ENCODE measurements at regions not wholly inside any gene's neighbourhood (a gene's known extent, or its start where the extent isn't known, plus 50 kb on each side); places are given as distances from the start of the nearest gene placed in this dataset.

GRCh38 chr3:1019157-1019556 is 73.7 kb upstream of the CNTN6 start:
- no peak for TF ChIP-seq CTCF (IDR thresholded peaks at IDR 0.05; ENCODE audit: insufficient read depth, low read length, poor library complexity, severe bottlenecking)
- no peak for TF ChIP-seq EZH2phosphoT487 (conservative IDR thresholded peaks at IDR 0.05; ENCODE audit: low read length)
